ENCODE measurements at regions not wholly inside any gene's neighbourhood (a gene's known extent, or its start where the extent isn't known, plus 50 kb on each side); places are given as distances from the start of the nearest gene placed in this dataset.

GRCh38 chr1:47549532-47549931 lies 111.7 kb downstream of the FOXD2 start:
- H3K9me3 ChIP-seq (ENCODE audit: control insufficient read depth in 5 of 5, low read length in 5 of 5) = no peaks in the 10 kb centered on the region

GRCh38 chr1:47550929-47551328 lies 113.1 kb downstream of the FOXD2 start:
- H3K27ac ChIP-seq (ENCODE audit: low read depth, low read length) = no peak overlapping the region
- no peak overlapping the region for H3K9ac ChIP-seq (ENCODE audit: low read length in 5 of 5)
- no peak overlapping the region for H3K4me3 ChIP-seq (ENCODE audit: low read depth in 1 of 5, low read length in 5 of 5)
- H3K4me1 ChIP-seq (ENCODE audit: control insufficient read depth in 5 of 5, insufficient read depth in 5 of 5, low read length in 5 of 5) = no peaks in the 10 kb centered on the region
- H3K36me3 ChIP-seq (ENCODE audit: control insufficient read depth in 5 of 5, insufficient read depth in 5 of 5, low read length in 5 of 5) = no peaks in the 10 kb centered on the region
- H3K9me3 ChIP-seq (ENCODE audit: control insufficient read depth in 5 of 5, low read length in 5 of 5) = no peaks in the 10 kb centered on the region
- peaks cover 0 to 28% (median 13%) of the 10 kb centered on the region in 5 donors for H3K27me3 ChIP-seq (ENCODE audit: control insufficient read depth in 5 of 5, insufficient read depth in 4 of 5, low read length in 5 of 5)

More at GRCh38 chr1:47549532-47549931, 111.7 kb downstream of the FOXD2 start:
- Histone ChIP-seq H3K36me3 (ENCODE audit: control insufficient read depth in 5 of 5, insufficient read depth in 5 of 5, low read length in 5 of 5) (no peaks in the 10 kb centered on the region), H3K4me1 (ENCODE audit: control insufficient read depth in 5 of 5, insufficient read depth in 5 of 5, low read length in 5 of 5) (no peaks in the 10 kb centered on the region), H3K27ac (ENCODE audit: low read depth, low read length) (no peak overlapping the region), H3K4me3 (ENCODE audit: low read depth in 1 of 5, low read length in 5 of 5) (no peak overlapping the region), H3K9ac (ENCODE audit: low read length in 5 of 5) (no peak overlapping the region), H3K27me3 (ENCODE audit: control insufficient read depth in 5 of 5, insufficient read depth in 4 of 5, low read length in 5 of 5) (peaks cover 0 to 22% (median 9%) of the 10 kb centered on the region in 5 donors)

GRCh38 chr1:47551971-47552528 lies 114.2 kb downstream of the FOXD2 start:
- H3K9me3 ChIP-seq (ENCODE audit: control insufficient read depth in 5 of 5, low read length in 5 of 5) = no peaks in the 10 kb centered on the region
- H3K27me3 ChIP-seq (ENCODE audit: control insufficient read depth in 5 of 5, insufficient read depth in 4 of 5, low read length in 5 of 5) = peaks cover 0 to 36% (median 13%) of the 10 kb centered on the region in 5 donors
- H3K9ac ChIP-seq (ENCODE audit: low read length in 5 of 5) = no peak overlapping the region
- H3K4me3 ChIP-seq (ENCODE audit: low read depth in 1 of 5, low read length in 5 of 5) = no peak overlapping the region
- H3K27ac ChIP-seq (ENCODE audit: low read depth, low read length) = no peak overlapping the region
- H3K4me1 ChIP-seq (ENCODE audit: control insufficient read depth in 5 of 5, insufficient read depth in 5 of 5, low read length in 5 of 5) = no peaks in the 10 kb centered on the region
- H3K36me3 ChIP-seq (ENCODE audit: control insufficient read depth in 5 of 5, insufficient read depth in 5 of 5, low read length in 5 of 5) = no peaks in the 10 kb centered on the region

- Histone ChIP-seq H3K27ac (ENCODE audit: low read depth, low read length) (no peak overlapping the region), H3K9me3 (ENCODE audit: control insufficient read depth in 5 of 5, low read length in 5 of 5) (no peaks in the 10 kb centered on the region), H3K4me1 (ENCODE audit: control insufficient read depth in 5 of 5, insufficient read depth in 5 of 5, low read length in 5 of 5) (no peaks in the 10 kb centered on the region), H3K36me3 (ENCODE audit: control insufficient read depth in 5 of 5, insufficient read depth in 5 of 5, low read length in 5 of 5) (no peaks in the 10 kb centered on the region), H3K27me3 (ENCODE audit: control insufficient read depth in 5 of 5, insufficient read depth in 4 of 5, low read length in 5 of 5) (peaks cover 0 to 38% (median 18%) of the 10 kb centered on the region in 5 donors), H3K4me3 (ENCODE audit: low read depth in 1 of 5, low read length in 5 of 5) (no peak overlapping the region), H3K9ac (ENCODE audit: low read length in 5 of 5) (no peak overlapping the region)
These were observed 116.2 kb downstream of the FOXD2 start for GRCh38 chr1:47554082-47554481.

- H3K9ac ChIP-seq (ENCODE audit: low read length in 5 of 5) = no peak overlapping the region
- H3K27ac ChIP-seq (ENCODE audit: low read depth, low read length) = no peak overlapping the region
- no peaks in the 10 kb centered on the region for H3K9me3 ChIP-seq (ENCODE audit: control insufficient read depth in 5 of 5, low read length in 5 of 5)
- no peaks in the 10 kb centered on the region for H3K36me3 ChIP-seq (ENCODE audit: control insufficient read depth in 5 of 5, insufficient read depth in 5 of 5, low read length in 5 of 5)
- H3K27me3 ChIP-seq (ENCODE audit: control insufficient read depth in 5 of 5, insufficient read depth in 4 of 5, low read length in 5 of 5) = peaks cover 0 to 38% (median 18%) of the 10 kb centered on the region in 5 donors
- no peak overlapping the region for H3K4me3 ChIP-seq (ENCODE audit: low read depth in 1 of 5, low read length in 5 of 5)
- no peaks in the 10 kb centered on the region for H3K4me1 ChIP-seq (ENCODE audit: control insufficient read depth in 5 of 5, insufficient read depth in 5 of 5, low read length in 5 of 5)
These were observed 117.1 kb downstream of the FOXD2 start for GRCh38 chr1:47554901-47555300.

- H3K36me3 ChIP-seq (ENCODE audit: control insufficient read depth in 5 of 5, insufficient read depth in 5 of 5, low read length in 5 of 5) = no peaks in the 10 kb centered on the region
- no peaks in the 10 kb centered on the region for H3K4me1 ChIP-seq (ENCODE audit: control insufficient read depth in 5 of 5, insufficient read depth in 5 of 5, low read length in 5 of 5)
- no peak overlapping the region for H3K9ac ChIP-seq (ENCODE audit: low read length in 5 of 5)
- no peaks in the 10 kb centered on the region for H3K9me3 ChIP-seq (ENCODE audit: control insufficient read depth in 5 of 5, low read length in 5 of 5)
- H3K27ac ChIP-seq (ENCODE audit: low read depth, low read length) = no peak overlapping the region
- H3K4me3 ChIP-seq (ENCODE audit: low read depth in 1 of 5, low read length in 5 of 5) = no peak overlapping the region
- H3K27me3 ChIP-seq (ENCODE audit: control insufficient read depth in 5 of 5, insufficient read depth in 4 of 5, low read length in 5 of 5) = peaks cover 0 to 38% (median 18%) of the 10 kb centered on the region in 5 donors
These were observed 117.5 kb downstream of the FOXD2 start for GRCh38 chr1:47555306-47555705.

- Histone ChIP-seq H3K27ac (ENCODE audit: low read depth, low read length) (no peak overlapping the region), H3K4me1 (ENCODE audit: control insufficient read depth in 5 of 5, insufficient read depth in 5 of 5, low read length in 5 of 5) (no peaks in the 10 kb centered on the region), H3K9me3 (ENCODE audit: control insufficient read depth in 5 of 5, low read length in 5 of 5) (no peaks in the 10 kb centered on the region), H3K4me3 (ENCODE audit: low read depth in 1 of 5, low read length in 5 of 5) (no peak overlapping the region), H3K27me3 (ENCODE audit: control insufficient read depth in 5 of 5, insufficient read depth in 4 of 5, low read length in 5 of 5) (peaks cover 0 to 38% (median 20%) of the 10 kb centered on the region in 5 donors), H3K36me3 (ENCODE audit: control insufficient read depth in 5 of 5, insufficient read depth in 5 of 5, low read length in 5 of 5) (no peaks in the 10 kb centered on the region), H3K9ac (ENCODE audit: low read length in 5 of 5) (no peak overlapping the region)
These were observed 118.2 kb downstream of the FOXD2 start for GRCh38 chr1:47555841-47556560.

- Histone ChIP-seq H3K4me3 (ENCODE audit: low read depth in 1 of 5, low read length in 5 of 5) (no peak overlapping the region), H3K27ac (ENCODE audit: low read depth, low read length) (no peak overlapping the region), H3K27me3 (ENCODE audit: control insufficient read depth in 5 of 5, insufficient read depth in 4 of 5, low read length in 5 of 5) (peaks cover 0 to 37% (median 16%) of the 10 kb centered on the region in 5 donors), H3K9me3 (ENCODE audit: control insufficient read depth in 5 of 5, low read length in 5 of 5) (no peaks in the 10 kb centered on the region), H3K4me1 (ENCODE audit: control insufficient read depth in 5 of 5, insufficient read depth in 5 of 5, low read length in 5 of 5) (peaks cover 0 to 10% (median 0%) of the 10 kb centered on the region in 5 donors), H3K36me3 (ENCODE audit: control insufficient read depth in 5 of 5, insufficient read depth in 5 of 5, low read length in 5 of 5) (no peaks in the 10 kb centered on the region), H3K9ac (ENCODE audit: low read length in 5 of 5) (no peak overlapping the region)
These were observed 119.2 kb downstream of the FOXD2 start for GRCh38 chr1:47557066-47557465.

- Histone ChIP-seq H3K4me1 (ENCODE audit: control insufficient read depth in 5 of 5, insufficient read depth in 5 of 5, low read length in 5 of 5) (peaks cover 0 to 16% (median 3%) of the 10 kb centered on the region in 5 donors), H3K27me3 (ENCODE audit: control insufficient read depth in 5 of 5, insufficient read depth in 4 of 5, low read length in 5 of 5) (peaks cover 0 to 30% (median 14%) of the 10 kb centered on the region in 5 donors), H3K9ac (ENCODE audit: low read length in 5 of 5) (no peak overlapping the region), H3K27ac (ENCODE audit: low read depth, low read length) (no peak overlapping the region), H3K36me3 (ENCODE audit: control insufficient read depth in 5 of 5, insufficient read depth in 5 of 5, low read length in 5 of 5) (no peaks in the 10 kb centered on the region), H3K9me3 (ENCODE audit: control insufficient read depth in 5 of 5, low read length in 5 of 5) (no peaks in the 10 kb centered on the region), H3K4me3 (ENCODE audit: low read depth in 1 of 5, low read length in 5 of 5) (no peak overlapping the region)
These were observed 121.1 kb downstream of the FOXD2 start for GRCh38 chr1:47558601-47559593.

Data from subcutaneous abdominal adipose tissue (tissue), 5 donors.